Endodermal cell (in vitro differentiated cells): ENCODE measurements at regions not wholly inside any gene's neighbourhood (a gene's known extent, or its start where the extent isn't known, plus 50 kb on each side); places are given as distances from the start of the nearest gene placed in this dataset.

Source experiments
- DNase-seq: peaks from one replicate; pipeline ENCODE4 v3.0.0-alpha.2; 2017
- H3K27ac ChIP-seq: 2 replicates; pipeline ENCODE4 v1.5.1; 2013; ENCODE audit warnings: mild to moderate bottlenecking, low read depth, low read length, moderate library complexity
- H3K27me3 ChIP-seq: 2 replicates; pipeline ENCODE4 v1.6.1; 2013; ENCODE audit warnings: mild to moderate bottlenecking, low read length, moderate library complexity; ENCODE audit not compliant: insufficient read depth, control insufficient read depth, poor library complexity, severe bottlenecking
- H3K36me3 ChIP-seq: 2 replicates; pipeline ENCODE4 v1.7.0; 2013; ENCODE audit warnings: mild to moderate bottlenecking, low read length, moderate library complexity; ENCODE audit not compliant: control insufficient read depth, insufficient read depth
- H3K4me1 ChIP-seq: one replicate; pipeline ENCODE4 v1.7.0; 2013; ENCODE audit warnings: low read length; ENCODE audit not compliant: control insufficient read depth, insufficient read depth
- H3K4me3 ChIP-seq: 2 replicates; pipeline ENCODE4 v1.5.1; 2013; ENCODE audit warnings: mild to moderate bottlenecking, low read length, moderate library complexity
- H3K9ac ChIP-seq: 2 replicates; pipeline ENCODE4 v1.6.1; 2013; ENCODE audit warnings: mild to moderate bottlenecking, low read length, moderate library complexity; ENCODE audit not compliant: poor library complexity, severe bottlenecking; ENCODE audit errors: extremely low read depth
- H3K9me3 ChIP-seq: 2 replicates; pipeline ENCODE4 v1.6.1; 2013; ENCODE audit warnings: mild to moderate bottlenecking, low read length, moderate library complexity; ENCODE audit not compliant: control insufficient read depth
- H3K27ac Mint-ChIP-seq: 2 replicates; pipeline ENCODE4 v1.8.0; 2020; ENCODE audit warnings: mixed read lengths
- H3K27me3 Mint-ChIP-seq: 2 replicates; pipeline ENCODE4 v1.8.0; 2021; ENCODE audit warnings: mild to moderate bottlenecking, mixed read lengths; ENCODE audit not compliant: insufficient read depth
- H3K36me3 Mint-ChIP-seq: 2 replicates; pipeline ENCODE4 v1.8.0; 2020; ENCODE audit warnings: low read depth, mixed read lengths
- H3K4me1 Mint-ChIP-seq: 2 replicates; pipeline ENCODE4 v1.8.0; 2020; ENCODE audit warnings: mixed read lengths
- H3K4me3 Mint-ChIP-seq: 2 replicates; pipeline ENCODE4 v1.8.0; 2020; ENCODE audit warnings: mild to moderate bottlenecking, moderate library complexity, mixed read lengths
- H3K9me3 Mint-ChIP-seq: 2 replicates; pipeline ENCODE4 v1.8.0; 2020; ENCODE audit warnings: mild to moderate bottlenecking, mixed read lengths
- CTCF ChIP-seq: fragments of 200-600 bp; sonication (generic); conservative IDR thresholded peaks from 2 replicates; pipeline ENCODE4 v1.5.0; 2021; ENCODE audit warnings: antibody characterized with exemption, mild to moderate bottlenecking
- WGBS, 2 experiments: methylation state at CpG; one replicate each; pipeline versions ENCODE4 v1.1.5 to v1.1.7; 2013; ENCODE audit warnings: missing lambda C conversion rate in 2 of 2, mixed read lengths in 1 of 2; ENCODE audit not compliant: insufficient coverage in 1 of 2, insufficient read length in 1 of 2; 5-methylcytosine and 5-hydroxymethylcytosine counted together

GRCh38 chr12:90238663-90239271, 530.1 kb upstream of the ATP2B1 start:
- H3K27ac ChIP-seq, result no peak overlapping the region
- no peaks in the 10 kb centered on the region for H3K36me3 Mint-ChIP-seq
- H3K9me3 ChIP-seq, result no peaks in the 10 kb centered on the region
- no peaks in the 10 kb centered on the region for H3K4me1 Mint-ChIP-seq
- no peak overlapping the region for H3K4me3 ChIP-seq
- H3K27ac Mint-ChIP-seq, result no peak overlapping the region
- H3K4me3 Mint-ChIP-seq, result no peak overlapping the region
- DNase-seq, result no peak
- no peaks in the 10 kb centered on the region for H3K36me3 ChIP-seq
- H3K4me1 ChIP-seq, result no peaks in the 10 kb centered on the region
- H3K27me3 ChIP-seq, result no peaks in the 10 kb centered on the region
- H3K9ac ChIP-seq, result no peak overlapping the region
- WGBS, 2 experiments, result 80 to 85% methylated on average over 1 of the region's 2 CpGs
- TF ChIP-seq CTCF, result no peak
- H3K27me3 Mint-ChIP-seq, result no peaks in the 10 kb centered on the region
- H3K9me3 Mint-ChIP-seq, result peaks cover 2% of the 10 kb centered on the region

GRCh38 chr12:90237841-90238240, 529.2 kb upstream of the ATP2B1 start:
- H3K27ac ChIP-seq, result no peak overlapping the region
- Mint-ChIP-seq H3K4me1 (no peaks in the 10 kb centered on the region), H3K9me3 (peaks cover 2% of the 10 kb centered on the region), H3K27ac (no peak overlapping the region), H3K4me3 (no peak overlapping the region), H3K27me3 (no peaks in the 10 kb centered on the region), H3K36me3 (no peaks in the 10 kb centered on the region)
- H3K4me3 ChIP-seq, result no peak overlapping the region
- H3K27me3 ChIP-seq, result no peaks in the 10 kb centered on the region
- no peaks in the 10 kb centered on the region for H3K9me3 ChIP-seq
- DNase-seq, result no peak
- no peaks in the 10 kb centered on the region for H3K36me3 ChIP-seq
- H3K9ac ChIP-seq, result no peak overlapping the region
- WGBS, 2 experiments, result 83 to 100% methylated on average over 2 to 3 of the region's 3 CpGs
- H3K4me1 ChIP-seq, result no peaks in the 10 kb centered on the region
- no peak for TF ChIP-seq CTCF

GRCh38 chr12:90235642-90236041, 527.0 kb upstream of the ATP2B1 start:
- H3K9ac ChIP-seq, result no peak overlapping the region
- Mint-ChIP-seq H3K9me3 (peaks cover 2% of the 10 kb centered on the region), H3K27me3 (no peaks in the 10 kb centered on the region), H3K36me3 (no peaks in the 10 kb centered on the region), H3K4me1 (no peaks in the 10 kb centered on the region), H3K4me3 (no peak overlapping the region), H3K27ac (no peak overlapping the region)
- DNase-seq, result no peak
- H3K27ac ChIP-seq, result no peak overlapping the region
- no peaks in the 10 kb centered on the region for H3K9me3 ChIP-seq
- TF ChIP-seq CTCF, result no peak
- H3K36me3 ChIP-seq, result no peaks in the 10 kb centered on the region
- no peak overlapping the region for H3K4me3 ChIP-seq
- 90% methylated on average over 1 of the region's 1 CpG; no CpG with 5 or more reads in 1 of the 2 experiments for WGBS, 2 experiments
- H3K4me1 ChIP-seq, result no peaks in the 10 kb centered on the region
- H3K27me3 ChIP-seq, result no peaks in the 10 kb centered on the region
